T follicular helper cell (primary cell): ENCODE measurements at regions not wholly inside any gene's neighbourhood (a gene's known extent, or its start where the extent isn't known, plus 50 kb on each side); places are given as distances from the start of the nearest gene placed in this dataset.

Experiments used
- DNase-seq: peaks from one replicate; pipeline ENCODE4 v3.0.0-alpha.2; 2020; ENCODE audit warnings: low read depth

GRCh38 chr3:176554791-176555654 is 642.3 kb downstream of the TBL1XR1 start:
- DNase-seq: no peak

GRCh38 chr3:176554264-176554663 is 643.0 kb downstream of the TBL1XR1 start:
- no peak for DNase-seq

GRCh38 chr3:176526942-176527341 is 670.3 kb downstream of the TBL1XR1 start:
- DNase-seq: no peak

GRCh38 chr3:176526225-176526624 is 671.1 kb downstream of the TBL1XR1 start:
- no peak for DNase-seq

GRCh38 chr3:176523114-176523513 is 674.2 kb downstream of the TBL1XR1 start:
- DNase-seq: no peak

- no peak for DNase-seq
Observed at GRCh38 chr3:176522436-176522835, 674.8 kb downstream of the TBL1XR1 start.

- DNase-seq: no peak
Observed at GRCh38 chr3:176521531-176522175, 675.6 kb downstream of the TBL1XR1 start.

GRCh38 chr3:176514297-176514696 is 683.0 kb downstream of the TBL1XR1 start:
- no peak for DNase-seq

- no peak for DNase-seq
Observed at GRCh38 chr3:176513604-176514003, 683.7 kb downstream of the TBL1XR1 start.

GRCh38 chr3:176512037-176512436 is 685.2 kb downstream of the TBL1XR1 start:
- no peak for DNase-seq

GRCh38 chr3:176510097-176510496 is 687.2 kb downstream of the TBL1XR1 start:
- DNase-seq: no peak

GRCh38 chr3:176505878-176506621 is 691.2 kb downstream of the TBL1XR1 start:
- DNase-seq: no peak

GRCh38 chr3:176491084-176491483 is 706.2 kb downstream of the TBL1XR1 start:
- DNase-seq: no peak

GRCh38 chr3:176490357-176490756 is 706.9 kb downstream of the TBL1XR1 start:
- no peak for DNase-seq

- DNase-seq: no peak
Observed at GRCh38 chr3:176479248-176479647, 718.0 kb downstream of the TBL1XR1 start.

GRCh38 chr3:176469694-176470205 is 727.5 kb downstream of the TBL1XR1 start:
- DNase-seq: no peak

GRCh38 chr3:176463610-176464009 is 733.7 kb downstream of the TBL1XR1 start:
- no peak for DNase-seq

GRCh38 chr3:176447369-176447768 is 749.9 kb downstream of the TBL1XR1 start:
- DNase-seq: no peak

GRCh38 chr3:176442326-176442725 is 755.0 kb downstream of the TBL1XR1 start:
- DNase-seq: no peak

- no peak for DNase-seq
Observed at GRCh38 chr3:176439729-176440128, 757.6 kb downstream of the TBL1XR1 start.

- no peak for DNase-seq
Observed at GRCh38 chr3:176431991-176432390, 765.3 kb downstream of the TBL1XR1 start.

- DNase-seq: no peak
Observed at GRCh38 chr3:176431038-176431418, 766.3 kb downstream of the TBL1XR1 start.
